ENCODE measurements at regions not wholly inside any gene's neighbourhood (a gene's known extent, or its start where the extent isn't known, plus 50 kb on each side); places are given as distances from the start of the nearest gene placed in this dataset.

GRCh38 chr22:48182846-48183805 lies 1420.7 kb downstream of the TBC1D22A start:
- TF ChIP-seq EZH2phosphoT487 (conservative IDR thresholded peaks at IDR 0.05; ENCODE audit: low read length) (no peak), CTCF (IDR thresholded peaks at IDR 0.05; ENCODE audit: insufficient read depth, low read length, poor library complexity, severe bottlenecking) (no peak)
